H1 (cell line): ENCODE measurements at regions not wholly inside any gene's neighbourhood (a gene's known extent, or its start where the extent isn't known, plus 50 kb on each side); places are given as distances from the start of the nearest gene placed in this dataset.

ENCODE experiments used
- CTCF ChIA-PET: fragments of 300-600 bp; sonication (Branson Sonifier 250); formaldehyde crosslinking; loops from one replicate; lab custom pipeline; 2021; ENCODE audit not compliant: partially characterized antibody; lab: Charles Lee
- POLR2A ChIA-PET: fragments of 300-600 bp; sonication (Branson Sonifier 250); formaldehyde crosslinking; loops from one replicate; lab custom pipeline; 2021; ENCODE audit warnings: inconsistent platforms; ENCODE audit not compliant: partially characterized antibody; lab: Charles Lee
- DNase-seq, 2 experiments: peaks; one replicate each; pipeline versions ENCODE4 v3.0.0 to v3.0.0-alpha.2; 2010 to 2022; ENCODE audit warnings: low spot score in 2 of 2, low read depth in 1 of 2, mixed read lengths in 1 of 2
- FAIRE-seq: peaks from 2 replicates; lab custom pipeline; 2011; peaks lifted over from hg19 to GRCh38; lab: Jason Lieb, UNC
- H2AFZ ChIP-seq: 2 replicates; pipeline ENCODE4 v1.8.1; 2012; ENCODE audit warnings: low read length, inconsistent platforms
- H2AK5ac ChIP-seq: 2 replicates; pipeline ENCODE4 v1.6.1; 2013; ENCODE audit warnings: low read depth, low read length
- H2BK120ac ChIP-seq: replicated peaks from 2 replicates; pipeline ENCODE3; 2013; ENCODE audit warnings: low read depth, low read length, inconsistent platforms
- H2BK12ac ChIP-seq: 2 replicates; pipeline ENCODE4 v1.6.1; 2013; ENCODE audit warnings: low read depth, low read length
- H2BK15ac ChIP-seq: 2 replicates; pipeline ENCODE4 v1.6.1; 2013; ENCODE audit warnings: low read length
- H2BK20ac ChIP-seq: 2 replicates; pipeline ENCODE4 v1.6.1; 2013; ENCODE audit warnings: low read length
- H2BK5ac ChIP-seq: 2 replicates; pipeline ENCODE4 v1.6.1; 2013; ENCODE audit warnings: low read depth, low read length
- H3K14ac ChIP-seq: 2 replicates; pipeline ENCODE4 v1.6.1; 2013; ENCODE audit warnings: inconsistent platforms; ENCODE audit not compliant: insufficient read length
- H3K18ac ChIP-seq: 2 replicates; pipeline ENCODE4 v1.6.1; 2013; ENCODE audit warnings: low read length; ENCODE audit errors: extremely low read depth
- H3K23ac ChIP-seq: 2 replicates; pipeline ENCODE4 v1.6.1; 2013; ENCODE audit warnings: inconsistent platforms; ENCODE audit not compliant: insufficient read length
- H3K23me2 ChIP-seq: 2 replicates; pipeline ENCODE4 v1.6.1; 2013; ENCODE audit warnings: low read depth, low read length
- H3K27ac ChIP-seq: 2 replicates; pipeline ENCODE4 v1.6.1; 2011; ENCODE audit warnings: low read depth, low read length, inconsistent platforms
- H3K27me3 ChIP-seq, 4 experiments: replicated peaks in 1 of 4; 1 replicate in 1 of 4; 2 replicates in 3 of 4; pipeline versions ENCODE4 v1.6.1 to v1.8.1; 2011 to 2013; ENCODE audit warnings: low read length in 3 of 4, mild to moderate bottlenecking in 3 of 4, inconsistent platforms in 2 of 4, mixed read lengths in 2 of 4, moderate library complexity in 1 of 4; ENCODE audit not compliant: control insufficient read depth in 3 of 4, insufficient read depth in 3 of 4; ENCODE audit errors: extremely low read depth in 1 of 4
- H3K36me3 ChIP-seq, 4 experiments: 2 replicates each; pipeline versions ENCODE4 v1.6.1 to v1.8.1; 2011 to 2013; ENCODE audit warnings: mild to moderate bottlenecking in 4 of 4, low read length in 3 of 4, moderate library complexity in 2 of 4, control low read depth in 1 of 4, inconsistent platforms in 1 of 4; ENCODE audit not compliant: insufficient read depth in 4 of 4, control insufficient read depth in 2 of 4
- H3K4ac ChIP-seq: replicated peaks from 2 replicates; pipeline ENCODE3; 2013; ENCODE audit warnings: low read length, low read depth, mixed read lengths, inconsistent platforms; ENCODE audit not compliant: insufficient read length
- H3K4me1 ChIP-seq, 4 experiments: replicated peaks in 1 of 4; 1 replicate in 1 of 4; 2 replicates in 3 of 4; pipeline versions ENCODE4 v1.6.1 to v1.8.1; 2011 to 2013; ENCODE audit warnings: low read length in 3 of 4, inconsistent platforms in 2 of 4, mixed read lengths in 1 of 4; ENCODE audit not compliant: insufficient read depth in 4 of 4, control insufficient read depth in 3 of 4
- H3K4me2 ChIP-seq, 2 experiments: 2 replicates each; pipeline versions ENCODE4 v1.6.1 to v1.8.1; 2011 to 2013; ENCODE audit warnings: low read depth in 2 of 2, low read length in 2 of 2, control low read depth in 1 of 2, inconsistent platforms in 1 of 2, mild to moderate bottlenecking in 1 of 2; ENCODE audit not compliant: insufficient read depth in 1 of 2
- H3K4me3 ChIP-seq, 4 experiments: fragments of 200-600, 300-600 bp in 1 of 4; sonication (generic), shearing (Covaris generic), sonication (Bioruptor Twin) in 1 of 4; 2 replicates each; pipeline versions ENCODE4 v1.5.1 to v1.8.1; 2011 to 2016; ENCODE audit warnings: low read length in 4 of 4, low read depth in 3 of 4, control low read depth in 2 of 4, inconsistent platforms in 2 of 4, mild to moderate bottlenecking in 2 of 4, mixed read lengths in 1 of 4, moderate library complexity in 1 of 4; ENCODE audit not compliant: insufficient read depth in 2 of 4; ENCODE audit errors: extremely low read depth in 1 of 4
- H3K56ac ChIP-seq: replicated peaks from 2 replicates; pipeline ENCODE3; 2013; ENCODE audit warnings: low read depth, mild to moderate bottlenecking, mixed read lengths, low read length, inconsistent platforms; ENCODE audit not compliant: insufficient read length
- H3K79me1 ChIP-seq: 2 replicates; pipeline ENCODE4 v1.6.1; 2013; ENCODE audit warnings: low read depth, low read length, control low read depth
- H3K79me2 ChIP-seq, 2 experiments: 2 replicates each; pipeline versions ENCODE4 v1.6.1 to v1.8.1; 2012 to 2013; ENCODE audit warnings: low read length in 2 of 2, mild to moderate bottlenecking in 2 of 2, inconsistent platforms in 1 of 2; ENCODE audit not compliant: insufficient read depth in 2 of 2, control insufficient read depth in 1 of 2
- H3K9ac ChIP-seq, 4 experiments: replicated peaks in 1 of 4; 1 replicate in 1 of 4; 2 replicates in 3 of 4; pipeline versions ENCODE4 v1.6.1 to v1.8.1; 2011 to 2013; ENCODE audit warnings: low read depth in 3 of 4, low read length in 3 of 4, control low read depth in 2 of 4, mild to moderate bottlenecking in 2 of 4, moderate library complexity in 2 of 4, inconsistent platforms in 1 of 4; ENCODE audit errors: extremely low read depth in 1 of 4
- H3K9me3 ChIP-seq, 2 experiments: 2 replicates each; pipeline versions ENCODE4 v1.6.1 to v1.8.1; 2012 to 2013; ENCODE audit warnings: mild to moderate bottlenecking in 2 of 2, moderate library complexity in 2 of 2, control low read depth in 1 of 2, inconsistent platforms in 1 of 2, low read depth in 1 of 2, low read length in 1 of 2, mixed read lengths in 1 of 2; ENCODE audit not compliant: insufficient read depth in 2 of 2
- H4K20me1 ChIP-seq, 2 experiments: replicated peaks in 1 of 2; 2 replicates each; pipeline versions ENCODE3 to v1.8.1; 2011 to 2013; ENCODE audit warnings: inconsistent platforms in 2 of 2, low read length in 2 of 2, mild to moderate bottlenecking in 1 of 2; ENCODE audit not compliant: insufficient read depth in 2 of 2, control insufficient read depth in 1 of 2
- H4K5ac ChIP-seq: 2 replicates; pipeline ENCODE4 v1.6.1; 2013; ENCODE audit warnings: low read length, low read depth, mixed read lengths, inconsistent platforms; ENCODE audit not compliant: insufficient read length
- H4K8ac ChIP-seq: 2 replicates; pipeline ENCODE4 v1.8.0; 2013; ENCODE audit warnings: mild to moderate bottlenecking, moderate library complexity, low read length, inconsistent platforms; ENCODE audit not compliant: insufficient read depth; ENCODE audit errors: extremely low read depth
- H4K91ac ChIP-seq: replicated peaks from 2 replicates; pipeline ENCODE3; 2013; ENCODE audit warnings: low read length, mixed read lengths, inconsistent platforms; ENCODE audit not compliant: insufficient read length
- NRF1 ChIP-seq: IDR thresholded peaks from 2 replicates; pipeline ENCODE4 v1.6.1; 2011; ENCODE audit warnings: mild to moderate bottlenecking, low read depth, low read length, improper control_type of control experiment
- POLR2A ChIP-seq, 2 experiments: IDR thresholded peaks; 1 replicate in 1 of 2; 2 replicates in 1 of 2; pipeline ENCODE4 v1.6.1; 2011; ENCODE audit warnings: low read depth in 2 of 2, low read length in 2 of 2, mild to moderate bottlenecking in 2 of 2; ENCODE audit errors: control extremely low read depth in 1 of 2
- WGBS, 2 experiments: shearing (Covaris generic) in 1 of 2; methylation state at CpG; one replicate each; pipeline versions ENCODE4 v1.1.6 to v1.1.7; 2013 to 2015; ENCODE audit warnings: low lambda C conversion rate in 2 of 2, mixed read lengths in 2 of 2, inconsistent platforms in 1 of 2, low coverage in 1 of 2, missing lambda C conversion rate in 1 of 2; ENCODE audit not compliant: insufficient replicate concordance in 2 of 2, insufficient coverage in 1 of 2, insufficient read length in 1 of 2; ENCODE audit errors: extremely low coverage in 1 of 2, missing lambda C conversion rate in 1 of 2; 5-methylcytosine and 5-hydroxymethylcytosine counted together

DNA sequence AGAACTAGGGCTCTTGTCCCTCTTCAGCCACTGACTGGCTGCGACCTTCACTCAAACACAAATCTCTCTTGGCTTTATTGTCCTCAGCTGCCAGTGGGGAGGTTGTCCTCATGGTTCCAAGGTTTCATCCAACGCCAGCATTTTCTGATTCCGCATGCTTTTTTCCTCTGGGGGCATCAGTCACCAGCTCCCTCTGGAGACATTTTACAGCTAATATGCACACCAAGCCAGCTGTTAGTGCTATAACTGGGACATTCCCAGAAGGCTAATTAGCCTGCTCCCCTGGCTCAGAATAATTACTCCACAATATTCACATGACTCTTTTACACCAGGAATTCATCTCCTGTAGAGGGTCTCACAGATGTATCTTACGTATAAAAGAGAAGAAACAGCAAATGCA, 193.6 kb upstream of the ANKRD55 start:
- DNase-seq (no peak), FAIRE-seq (no peak)
- H2BK15ac ChIP-seq: no peak overlapping the region
- 0 out of 4 replicates have a peak, but pooled peaks cover 0 to 2% of the 10 kb centered on the region in 2 experiments for H3K9me3 ChIP-seq
- H3K9ac ChIP-seq: no peak overlapping the region
- H3K79me2 ChIP-seq: no peaks in the 10 kb centered on the region
- H3K27me3 ChIP-seq: no peaks in the 10 kb centered on the region
- 99% methylated on average over 4 of the region's 4 CpGs; no CpG with 5 or more reads in 1 of the 2 experiments for WGBS, 2 experiments
- ChIA-PET POLR2A (no interaction called here), CTCF (no interaction called here)
- no peaks in the 10 kb centered on the region; the same call in 1 of the 2 replicates for H3K23me2 ChIP-seq
- H3K4me3 ChIP-seq: no peak overlapping the region
- H3K14ac ChIP-seq: no peak overlapping the region
- H2BK12ac ChIP-seq: no peak overlapping the region
- H3K23ac ChIP-seq: no peak overlapping the region
- H2BK120ac ChIP-seq: no peak overlapping the region
- H2BK5ac ChIP-seq: no peak overlapping the region
- no peak overlapping the region for H2BK20ac ChIP-seq
- H2AK5ac ChIP-seq: no peak overlapping the region
- no peaks in the 10 kb centered on the region for H3K4me1 ChIP-seq
- H3K36me3 ChIP-seq: no peaks in the 10 kb centered on the region
- H3K4me2 ChIP-seq: no peak overlapping the region
- no peak overlapping the region for H4K91ac ChIP-seq
- H4K5ac ChIP-seq: no peak overlapping the region
- H2AFZ ChIP-seq: no peak overlapping the region
- H3K4ac ChIP-seq: no peak overlapping the region
- no peak overlapping the region for H4K8ac ChIP-seq
- no peak overlapping the region for H3K18ac ChIP-seq
- H3K56ac ChIP-seq: no peak overlapping the region
- H3K27ac ChIP-seq: no peak overlapping the region
- no peaks in the 10 kb centered on the region for H4K20me1 ChIP-seq
- no peaks in the 10 kb centered on the region for H3K79me1 ChIP-seq
- TF ChIP-seq POLR2A (IDR thresholded peaks at IDR 0.05; ENCODE audit: control extremely low read depth in 1 of 2, low read depth in 2 of 2, low read length in 2 of 2) (no peak), NRF1 (no peak)
